Ascending aorta (tissue), 2 donors: ENCODE measurements at regions not wholly inside any gene's neighbourhood (a gene's known extent, or its start where the extent isn't known, plus 50 kb on each side); places are given as distances from the start of the nearest gene placed in this dataset.

Experiments
- DNase-seq, 2 donors: peaks; one replicate each; pipeline ENCODE4 v3.0.0-alpha.2; 2019; ENCODE audit warnings: low spot score in 2 of 2
- H3K27ac ChIP-seq, 2 donors: fragments of 200-600 bp; sonication (generic); one replicate each; pipeline ENCODE4 v1.5.1; 2016 to 2017; ENCODE audit warnings: mild to moderate bottlenecking in 1 of 2
- H3K27me3 ChIP-seq: fragments of 200-600 bp; sonication (generic); one replicate; pipeline ENCODE4 v1.5.1; 2017
- H3K36me3 ChIP-seq, 2 donors: fragments of 200-600 bp; sonication (generic); one replicate each; pipeline ENCODE4 v1.5.1; 2016
- H3K4me1 ChIP-seq, 2 donors: fragments of 200-600 bp; sonication (generic); one replicate each; pipeline ENCODE4 v1.5.1; 2016 to 2017; ENCODE audit warnings: mild to moderate bottlenecking in 1 of 2
- H3K4me3 ChIP-seq, 2 donors: fragments of 200-600 bp; sonication (generic); one replicate each; pipeline ENCODE4 v1.5.1; 2016 to 2017; ENCODE audit warnings: mild to moderate bottlenecking in 1 of 2
- H3K9me3 ChIP-seq, 2 donors: fragments of 200-600 bp; sonication (generic); one replicate each; pipeline ENCODE4 v1.5.1; 2016
- CTCF ChIP-seq, 3 experiments: fragments of 200-600 bp in 2 of 3; fragments of 450-650 bp in 1 of 3; sonication (generic) in 2 of 3; IDR thresholded peaks; one replicate each; pipeline ENCODE4 v1.5.1; 2016 to 2019; ENCODE audit warnings: antibody characterized with exemption in 3 of 3, mild to moderate bottlenecking in 1 of 3, moderate library complexity in 1 of 3
- intact Hi-C: fragments of 100-400 bp; cut with DNase I; formaldehyde crosslinking; loops from one replicate; pipeline ENCODE4 v1.15.1; 2023

- H3K27me3 ChIP-seq: no peaks in the 10 kb centered on the region
- TF ChIP-seq CTCF (IDR thresholded peaks at IDR 0.05): no peak
- no peak overlapping the region for H3K4me3 ChIP-seq
- intact Hi-C loops: no loop called here
- no peaks in the 10 kb centered on the region for H3K4me1 ChIP-seq
- H3K27ac ChIP-seq: no peak overlapping the region
- no peak for DNase-seq
- H3K36me3 ChIP-seq: no peaks in the 10 kb centered on the region
- H3K9me3 ChIP-seq: no peaks in the 10 kb centered on the region
These were observed 307.4 kb upstream of the CNR1 start for GRCh38 chr6:88473589-88473988.

DNA sequence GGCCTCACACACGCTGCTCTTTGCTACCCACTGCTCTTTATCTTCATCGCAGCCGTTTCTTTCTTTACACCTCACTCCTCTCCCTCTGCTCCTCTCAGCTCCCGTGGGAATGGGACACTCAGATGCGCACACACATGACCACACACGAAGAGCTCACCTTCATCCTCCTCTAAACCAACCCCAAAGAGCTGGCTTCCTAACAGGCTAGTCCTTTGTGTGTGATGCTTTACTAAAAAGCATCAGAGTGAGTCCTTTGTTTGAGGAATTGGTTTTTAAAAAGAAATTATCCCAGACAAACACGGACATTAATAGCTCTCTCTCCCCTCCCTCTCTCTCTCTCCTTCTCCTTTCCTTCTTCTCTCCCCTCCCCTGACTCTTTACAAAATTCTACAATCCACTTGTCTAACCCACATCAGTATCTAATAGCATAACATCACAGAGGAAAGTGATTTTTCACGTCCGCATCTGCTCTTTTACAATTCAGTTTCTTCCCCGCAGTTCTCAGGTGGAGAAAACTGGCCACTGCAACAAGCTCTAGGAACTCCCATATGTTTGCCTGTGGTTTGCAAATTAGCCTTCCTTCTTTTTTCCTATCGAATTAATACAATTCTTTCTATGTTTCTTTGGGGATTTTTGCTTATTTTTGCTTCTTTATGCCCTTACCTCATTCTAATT is 306.8 kb upstream of the CNR1 start:
- H3K4me1 ChIP-seq: no peaks in the 10 kb centered on the region
- intact Hi-C loops: no loop called here
- H3K4me3 ChIP-seq: no peak overlapping the region
- H3K27ac ChIP-seq: no peak overlapping the region
- H3K9me3 ChIP-seq: no peaks in the 10 kb centered on the region
- DNase-seq: no peak
- H3K27me3 ChIP-seq: no peaks in the 10 kb centered on the region
- no peak for TF ChIP-seq CTCF (IDR thresholded peaks at IDR 0.05)
- no peaks in the 10 kb centered on the region for H3K36me3 ChIP-seq

- intact Hi-C loops: no loop called here
- H3K27me3 ChIP-seq: no peaks in the 10 kb centered on the region
- H3K4me1 ChIP-seq: peaks cover 0 to 3% of the 10 kb centered on the region in 2 donors
- DNase-seq: no peak
- H3K9me3 ChIP-seq: peaks cover 0 to 3% of the 10 kb centered on the region in 2 donors
- H3K36me3 ChIP-seq: no peaks in the 10 kb centered on the region
- TF ChIP-seq CTCF (IDR thresholded peaks at IDR 0.05): no peak
- H3K4me3 ChIP-seq: no peak overlapping the region
- no peak overlapping the region for H3K27ac ChIP-seq
These were observed 293.5 kb upstream of the CNR1 start for GRCh38 chr6:88459643-88460042.

DNA sequence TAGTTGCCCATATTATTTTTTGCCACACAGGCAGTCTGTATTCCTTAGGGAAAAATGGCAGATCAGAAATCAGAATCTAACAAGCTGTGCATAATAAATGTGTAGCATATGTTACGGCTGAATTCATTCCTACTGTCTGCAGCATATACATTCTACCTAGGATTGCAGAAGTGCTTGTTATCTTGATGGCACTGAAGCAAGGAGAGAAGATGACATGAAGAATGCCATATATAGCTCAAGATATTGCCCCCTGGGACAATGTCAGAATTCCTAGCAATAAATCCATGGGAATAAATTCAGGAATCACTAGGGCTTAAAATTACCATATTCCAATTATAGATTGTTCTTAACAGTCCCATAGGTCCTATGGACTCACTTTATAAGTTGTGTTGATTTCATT is 293.0 kb upstream of the CNR1 start:
- no peak for DNase-seq
- Histone ChIP-seq H3K27me3 (no peaks in the 10 kb centered on the region), H3K4me3 (no peak overlapping the region), H3K4me1 (peaks cover 0 to 3% of the 10 kb centered on the region in 2 donors), H3K36me3 (no peaks in the 10 kb centered on the region), H3K9me3 (peaks cover 0 to 3% of the 10 kb centered on the region in 2 donors), H3K27ac (no peak overlapping the region)
- no peak for TF ChIP-seq CTCF (IDR thresholded peaks at IDR 0.05)
- intact Hi-C loops: no loop called here

DNA sequence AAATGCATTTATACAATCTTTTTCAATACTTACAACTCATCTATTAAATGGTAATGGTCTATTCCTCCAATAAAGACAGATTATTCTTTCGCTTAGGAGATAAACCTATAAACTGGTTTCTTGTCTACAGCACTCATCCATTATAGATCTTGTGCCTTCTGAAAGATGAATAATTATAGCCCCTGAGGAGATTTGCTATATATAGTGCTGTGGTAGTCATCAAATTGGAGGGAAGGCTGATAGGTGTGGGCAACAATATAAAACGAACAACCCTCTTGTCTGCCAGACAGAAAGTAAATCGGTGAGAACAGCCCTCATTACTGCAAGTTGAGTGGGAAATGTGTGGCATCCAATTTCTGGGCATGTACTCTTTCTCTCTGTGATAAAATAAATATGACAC is 292.5 kb upstream of the CNR1 start:
- Histone ChIP-seq H3K27me3 (no peaks in the 10 kb centered on the region), H3K4me3 (no peak overlapping the region), H3K4me1 (peaks cover 0 to 3% of the 10 kb centered on the region in 2 donors), H3K9me3 (peaks cover 0 to 3% of the 10 kb centered on the region in 2 donors), H3K27ac (no peak overlapping the region), H3K36me3 (no peaks in the 10 kb centered on the region)
- no peak for TF ChIP-seq CTCF (IDR thresholded peaks at IDR 0.05)
- no peak for DNase-seq
- intact Hi-C loops: no loop called here
